ENCODE measurements at regions not wholly inside any gene's neighbourhood (a gene's known extent, or its start where the extent isn't known, plus 50 kb on each side); places are given as distances from the start of the nearest gene placed in this dataset.

DNA sequence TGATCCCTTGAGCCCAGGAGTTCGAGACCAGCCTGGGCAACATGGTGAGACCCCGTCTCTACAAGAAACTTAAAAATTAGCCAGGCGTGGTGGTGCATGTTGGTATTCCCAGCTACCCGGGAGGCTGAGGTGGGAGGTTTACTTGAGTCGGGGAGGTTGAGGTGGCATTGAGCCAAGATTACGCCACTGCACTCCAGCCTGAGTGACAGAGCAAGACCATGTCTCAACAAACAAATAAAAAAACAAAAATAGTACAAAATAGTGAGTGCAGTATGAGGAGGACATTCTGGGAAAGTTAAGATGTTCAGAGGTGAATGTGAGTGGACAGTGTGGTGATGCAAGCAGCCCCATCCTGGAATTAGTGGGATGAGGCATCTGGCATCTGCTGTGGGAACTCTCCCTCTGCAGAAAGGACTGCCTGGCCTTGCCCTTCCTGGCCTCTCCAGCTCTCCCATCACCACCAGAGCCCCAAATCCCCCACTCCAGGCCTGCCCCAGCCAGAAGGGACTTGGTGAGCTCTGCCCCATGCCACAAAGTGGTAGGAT is 96.6 kb upstream of the PARD3 start:
- TF ChIP-seq, protein P1, sequence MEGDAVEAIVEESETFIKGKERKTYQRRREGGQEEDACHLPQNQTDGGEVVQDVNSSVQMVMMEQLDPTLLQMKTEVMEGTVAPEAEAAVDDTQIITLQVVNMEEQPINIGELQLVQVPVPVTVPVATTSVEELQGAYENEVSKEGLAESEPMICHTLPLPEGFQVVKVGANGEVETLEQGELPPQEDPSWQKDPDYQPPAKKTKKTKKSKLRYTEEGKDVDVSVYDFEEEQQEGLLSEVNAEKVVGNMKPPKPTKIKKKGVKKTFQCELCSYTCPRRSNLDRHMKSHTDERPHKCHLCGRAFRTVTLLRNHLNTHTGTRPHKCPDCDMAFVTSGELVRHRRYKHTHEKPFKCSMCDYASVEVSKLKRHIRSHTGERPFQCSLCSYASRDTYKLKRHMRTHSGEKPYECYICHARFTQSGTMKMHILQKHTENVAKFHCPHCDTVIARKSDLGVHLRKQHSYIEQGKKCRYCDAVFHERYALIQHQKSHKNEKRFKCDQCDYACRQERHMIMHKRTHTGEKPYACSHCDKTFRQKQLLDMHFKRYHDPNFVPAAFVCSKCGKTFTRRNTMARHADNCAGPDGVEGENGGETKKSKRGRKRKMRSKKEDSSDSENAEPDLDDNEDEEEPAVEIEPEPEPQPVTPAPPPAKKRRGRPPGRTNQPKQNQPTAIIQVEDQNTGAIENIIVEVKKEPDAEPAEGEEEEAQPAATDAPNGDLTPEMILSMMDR (IDR thresholded peaks at IDR 0.05), result no peak
- Histone ChIP-seq H3K27ac (no peak overlapping the region), H3K27me3 (ENCODE audit: control insufficient read depth, insufficient read depth, low read length) (no peaks in the 10 kb centered on the region), H3K9ac (no peak overlapping the region), H3K4me2 (ENCODE audit: low read length) (no peak overlapping the region), H3K4me3 (ENCODE audit: low read depth, low read length) (no peak overlapping the region), H3K9me3 (ENCODE audit: control insufficient read depth, low read length) (no peaks in the 10 kb centered on the region), H3K79me2 (no peaks in the 10 kb centered on the region), H2AFZ (no peak overlapping the region), H3K36me3 (ENCODE audit: control insufficient read depth, insufficient read depth, low read length) (no peaks in the 10 kb centered on the region), H3K4me1 (peaks cover under 1% of the 10 kb centered on the region)

DNA sequence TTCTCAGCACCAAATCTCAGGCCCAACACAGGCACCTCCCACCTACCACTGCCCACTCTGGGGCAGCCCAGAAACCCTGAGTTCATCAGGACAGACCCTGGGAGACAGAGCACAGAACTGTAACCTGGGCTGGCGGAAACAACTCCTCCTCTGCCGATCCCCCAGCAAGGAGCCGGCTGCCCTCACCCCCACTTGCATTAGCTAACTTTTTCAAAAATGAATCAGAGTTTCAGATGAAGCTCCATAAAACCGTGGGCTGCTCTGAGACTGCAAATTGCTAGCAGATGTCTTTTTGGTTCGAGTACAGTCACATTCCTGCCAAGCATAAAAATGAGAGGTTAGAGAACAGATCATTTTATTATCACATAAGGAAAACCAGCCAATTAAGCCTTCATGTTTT is 93.4 kb upstream of the PARD3 start:
- Histone ChIP-seq H3K4me3 (ENCODE audit: low read depth, low read length) (no peak overlapping the region), H3K36me3 (ENCODE audit: control insufficient read depth, insufficient read depth, low read length) (no peaks in the 10 kb centered on the region), H3K27me3 (ENCODE audit: control insufficient read depth, insufficient read depth, low read length) (no peaks in the 10 kb centered on the region), H3K27ac (no peak overlapping the region), H3K4me1 (peaks cover 18% of the 10 kb centered on the region), H3K4me2 (ENCODE audit: low read length) (no peak overlapping the region), H3K9ac (no peak overlapping the region), H3K79me2 (no peaks in the 10 kb centered on the region), H2AFZ (no peak overlapping the region), H3K9me3 (ENCODE audit: control insufficient read depth, low read length) (no peaks in the 10 kb centered on the region)
- TF ChIP-seq, protein P1 (IDR thresholded peaks at IDR 0.05), result no peak

DNA sequence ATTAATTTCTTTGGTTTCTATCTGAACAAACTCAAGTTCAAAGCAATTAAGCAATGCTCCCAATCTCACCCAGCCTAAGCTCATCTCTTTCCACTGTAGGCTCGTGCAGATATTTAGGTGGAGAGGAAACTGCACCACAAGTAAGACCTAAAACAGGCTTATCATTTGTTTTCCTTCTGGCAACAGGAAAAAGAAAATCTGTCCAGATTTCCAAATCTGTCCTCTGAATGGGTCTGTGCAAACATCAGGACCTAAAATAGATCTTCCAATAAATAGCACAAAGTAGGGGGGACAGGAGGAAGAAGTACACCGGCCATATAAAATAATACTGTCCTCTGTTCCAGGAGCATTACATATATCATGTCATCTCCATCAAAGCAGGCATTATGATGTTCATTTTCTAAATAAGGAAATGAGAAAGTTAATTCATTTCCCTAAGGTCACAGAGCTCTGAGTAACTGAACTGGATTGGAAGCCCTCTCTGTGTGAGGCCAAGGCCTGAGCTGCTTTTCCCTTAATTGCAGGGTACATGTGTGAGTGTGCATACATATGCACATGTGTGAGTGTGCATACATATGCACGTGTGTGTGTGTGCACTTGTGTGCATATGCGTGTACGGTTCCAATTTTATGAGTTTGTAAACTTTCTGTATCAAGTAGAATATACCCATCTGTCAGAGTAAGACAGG is 92.8 kb upstream of the PARD3 start:
- Histone ChIP-seq H3K4me3 (ENCODE audit: low read depth, low read length) (no peak overlapping the region), H3K9ac (no peak overlapping the region), H3K79me2 (no peaks in the 10 kb centered on the region), H2AFZ (no peak overlapping the region), H3K9me3 (ENCODE audit: control insufficient read depth, low read length) (no peaks in the 10 kb centered on the region), H3K27me3 (ENCODE audit: control insufficient read depth, insufficient read depth, low read length) (no peaks in the 10 kb centered on the region), H3K36me3 (ENCODE audit: control insufficient read depth, insufficient read depth, low read length) (no peaks in the 10 kb centered on the region), H3K27ac (no peak overlapping the region), H3K4me2 (ENCODE audit: low read length) (no peak overlapping the region), H3K4me1 (peaks cover 18% of the 10 kb centered on the region)
- TF ChIP-seq, protein P1 (IDR thresholded peaks at IDR 0.05), result no peak

DNA sequence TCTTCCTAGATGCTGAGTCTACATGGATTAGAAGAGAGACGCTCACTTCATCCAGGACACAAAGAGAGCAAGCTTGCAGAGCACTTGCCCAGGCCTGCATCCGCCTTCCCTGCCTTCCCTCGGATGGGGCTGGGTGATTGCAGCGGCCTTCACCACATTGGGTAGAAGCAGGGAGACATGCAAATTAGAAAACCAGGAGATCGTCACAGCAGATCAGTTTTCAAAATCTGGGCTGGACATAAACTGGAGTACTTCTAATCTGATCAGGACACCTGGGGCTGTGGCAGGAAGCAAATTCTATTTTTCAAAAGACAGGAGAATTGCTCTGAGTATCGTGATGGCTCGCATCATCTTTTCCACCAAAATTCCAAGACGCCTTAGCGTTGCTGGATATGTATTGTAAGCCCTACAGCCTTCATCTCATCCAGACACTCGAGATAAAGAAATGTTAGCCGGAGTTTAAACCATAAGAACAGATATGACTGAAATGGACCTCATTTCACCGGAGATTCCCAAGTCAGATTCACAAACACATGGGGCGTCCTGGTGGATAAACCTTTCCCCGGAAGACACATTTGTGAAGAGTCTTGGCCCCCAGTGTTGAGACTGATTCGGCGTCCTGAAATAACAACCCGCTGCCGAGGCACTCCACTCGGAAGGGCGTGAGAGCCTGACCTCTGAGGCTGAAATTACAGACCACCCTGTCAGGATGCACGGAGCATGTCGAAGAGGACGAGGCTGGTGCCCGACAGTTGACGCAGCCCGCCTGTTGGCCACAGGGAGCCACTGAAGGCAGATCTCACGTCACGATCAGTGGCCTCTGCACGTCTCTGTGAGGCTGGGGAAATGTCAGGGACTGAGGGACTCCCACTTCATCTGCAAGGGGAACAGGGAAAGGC is 91.2 kb upstream of the PARD3 start:
- TF ChIP-seq, protein P1 (IDR thresholded peaks at IDR 0.05), result no peak
- Histone ChIP-seq H3K4me2 (ENCODE audit: low read length) (peak overlapping the region; percentile 5), H3K4me1 (peaks cover 18% of the 10 kb centered on the region), H3K79me2 (no peaks in the 10 kb centered on the region), H3K9ac (no peak overlapping the region), H2AFZ (peak overlapping the region; percentile 59), H3K36me3 (ENCODE audit: control insufficient read depth, insufficient read depth, low read length) (no peaks in the 10 kb centered on the region), H3K27ac (peak overlapping the region; percentile 40), H3K27me3 (ENCODE audit: control insufficient read depth, insufficient read depth, low read length) (no peaks in the 10 kb centered on the region), H3K4me3 (ENCODE audit: low read depth, low read length) (no peak overlapping the region), H3K9me3 (ENCODE audit: control insufficient read depth, low read length) (no peaks in the 10 kb centered on the region)
